ENCODE measurements at regions not wholly inside any gene's neighbourhood (a gene's known extent, or its start where the extent isn't known, plus 50 kb on each side); places are given as distances from the start of the nearest gene placed in this dataset.

- no peak overlapping the region for H4K5ac ChIP-seq (ENCODE audit: insufficient read length, low read depth, low read length)
- no peak overlapping the region for H3K56ac ChIP-seq (replicated peaks; ENCODE audit: insufficient read length, low read depth, low read length)
- no peaks in the 10 kb centered on the region for H3K23me2 ChIP-seq (ENCODE audit: low read depth, low read length)
- H2AK5ac ChIP-seq (ENCODE audit: low read depth, low read length): no peak overlapping the region
- no peak overlapping the region for H3K18ac ChIP-seq (ENCODE audit: extremely low read depth, low read length)
- no peak overlapping the region for H3K4me2 ChIP-seq (ENCODE audit: insufficient read depth in 1 of 2, low read depth in 2 of 2, low read length in 2 of 2)
- 0 out of 2 replicates have a peak overlapping the region, but pooled peaks have one; percentile 24 for H2BK15ac ChIP-seq (ENCODE audit: low read length)
- H2BK20ac ChIP-seq (ENCODE audit: low read length): no peak overlapping the region
- no peaks in the 10 kb centered on the region; a peak in 1 of 4 replicates for H3K9me3 ChIP-seq (ENCODE audit: insufficient read depth in 2 of 2, low read depth in 1 of 2, low read length in 1 of 2)
- no peaks in the 10 kb centered on the region for H4K20me1 ChIP-seq (replicated peaks in 1 of 2; ENCODE audit: control insufficient read depth in 1 of 2, insufficient read depth in 2 of 2, low read length in 2 of 2)
- H3K27me3 ChIP-seq (replicated peaks in 1 of 4; ENCODE audit: control insufficient read depth in 3 of 4, extremely low read depth in 1 of 4, insufficient read depth in 3 of 4, low read length in 3 of 4): no peaks in the 10 kb centered on the region
- H3K14ac ChIP-seq (ENCODE audit: insufficient read length): no peak overlapping the region
- no peak overlapping the region for H3K9ac ChIP-seq (replicated peaks in 1 of 4; ENCODE audit: extremely low read depth in 1 of 4, low read depth in 3 of 4, low read length in 3 of 4)
- ChIA-PET CTCF (ENCODE audit: partially characterized antibody) (interaction anchor here (1.2 kb wide), 2 partner anchors 8 to 12 kb away, joined by 3 to 4 read pairs; no protein-coding TSS in a partner anchor), POLR2A (ENCODE audit: partially characterized antibody) (no interaction called here)
- no peak for DNase-seq (ENCODE audit: low read depth in 1 of 2, low spot score in 2 of 2)
- no peak for FAIRE-seq
- 83% methylated on average over 6 of the region's 6 CpGs; no CpG with 5 or more reads in 1 of the 2 experiments for WGBS, 2 experiments (ENCODE audit: extremely low coverage in 1 of 2, insufficient coverage in 1 of 2, insufficient read length in 1 of 2, insufficient replicate concordance in 2 of 2, low coverage in 1 of 2, low lambda C conversion rate in 2 of 2, missing lambda C conversion rate in 1 of 2)
- no peak overlapping the region for H2AFZ ChIP-seq (ENCODE audit: low read length)
- no peak overlapping the region for H4K91ac ChIP-seq (replicated peaks; ENCODE audit: insufficient read length, low read length)
- no peak overlapping the region for H3K23ac ChIP-seq (ENCODE audit: insufficient read length)
- H4K8ac ChIP-seq (ENCODE audit: extremely low read depth, insufficient read depth, low read length): no peak overlapping the region; the same call in 1 of the 2 replicates
- H3K4me1 ChIP-seq (replicated peaks in 1 of 4; ENCODE audit: control insufficient read depth in 3 of 4, insufficient read depth in 4 of 4, low read length in 3 of 4): no peaks in the 10 kb centered on the region
- no peak overlapping the region for H3K4me3 ChIP-seq (ENCODE audit: extremely low read depth in 1 of 4, insufficient read depth in 2 of 4, low read depth in 3 of 4, low read length in 4 of 4)
- H3K4ac ChIP-seq (replicated peaks; ENCODE audit: insufficient read length, low read depth, low read length): no peak overlapping the region
- no peak overlapping the region for H2BK120ac ChIP-seq (replicated peaks; ENCODE audit: low read depth, low read length)
- H3K79me2 ChIP-seq (ENCODE audit: control insufficient read depth in 1 of 2, insufficient read depth in 2 of 2, low read length in 2 of 2): no peaks in the 10 kb centered on the region
- no peaks in the 10 kb centered on the region for H3K36me3 ChIP-seq (ENCODE audit: control insufficient read depth in 2 of 4, insufficient read depth in 4 of 4, low read length in 3 of 4)
- no peak overlapping the region; the same call in 1 of the 2 replicates for H2BK5ac ChIP-seq (ENCODE audit: low read depth, low read length)
- TF ChIP-seq RFX5 (IDR thresholded peaks at IDR 0.05; ENCODE audit: borderline replicate concordance, low read depth, low read length): no peak
- peak in 1 of 2 experiments; percentile 34; a peak in 2 of 4 replicates for TF ChIP-seq RAD21 (IDR thresholded peaks at IDR 0.05 in 1 of 2, conservative IDR thresholded peaks at IDR 0.05 in 1 of 2; ENCODE audit: low read depth in 2 of 2, low read length in 2 of 2)
- TF ChIP-seq PHF8 (conservative IDR thresholded peaks at IDR 0.05; ENCODE audit: low read depth, low read length): no peak
- TF ChIP-seq, protein P1, sequence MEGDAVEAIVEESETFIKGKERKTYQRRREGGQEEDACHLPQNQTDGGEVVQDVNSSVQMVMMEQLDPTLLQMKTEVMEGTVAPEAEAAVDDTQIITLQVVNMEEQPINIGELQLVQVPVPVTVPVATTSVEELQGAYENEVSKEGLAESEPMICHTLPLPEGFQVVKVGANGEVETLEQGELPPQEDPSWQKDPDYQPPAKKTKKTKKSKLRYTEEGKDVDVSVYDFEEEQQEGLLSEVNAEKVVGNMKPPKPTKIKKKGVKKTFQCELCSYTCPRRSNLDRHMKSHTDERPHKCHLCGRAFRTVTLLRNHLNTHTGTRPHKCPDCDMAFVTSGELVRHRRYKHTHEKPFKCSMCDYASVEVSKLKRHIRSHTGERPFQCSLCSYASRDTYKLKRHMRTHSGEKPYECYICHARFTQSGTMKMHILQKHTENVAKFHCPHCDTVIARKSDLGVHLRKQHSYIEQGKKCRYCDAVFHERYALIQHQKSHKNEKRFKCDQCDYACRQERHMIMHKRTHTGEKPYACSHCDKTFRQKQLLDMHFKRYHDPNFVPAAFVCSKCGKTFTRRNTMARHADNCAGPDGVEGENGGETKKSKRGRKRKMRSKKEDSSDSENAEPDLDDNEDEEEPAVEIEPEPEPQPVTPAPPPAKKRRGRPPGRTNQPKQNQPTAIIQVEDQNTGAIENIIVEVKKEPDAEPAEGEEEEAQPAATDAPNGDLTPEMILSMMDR (IDR thresholded peaks at IDR 0.05; ENCODE audit: control extremely low read depth in 1 of 3, insufficient read depth in 1 of 3, low read depth in 1 of 3, low read length in 3 of 3): peak in 1 of 3 experiments; percentile 5; a peak in 1 of 4 replicates
- TF ChIP-seq, protein P2, sequence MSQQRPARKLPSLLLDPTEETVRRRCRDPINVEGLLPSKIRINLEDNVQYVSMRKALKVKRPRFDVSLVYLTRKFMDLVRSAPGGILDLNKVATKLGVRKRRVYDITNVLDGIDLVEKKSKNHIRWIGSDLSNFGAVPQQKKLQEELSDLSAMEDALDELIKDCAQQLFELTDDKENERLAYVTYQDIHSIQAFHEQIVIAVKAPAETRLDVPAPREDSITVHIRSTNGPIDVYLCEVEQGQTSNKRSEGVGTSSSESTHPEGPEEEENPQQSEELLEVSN (IDR thresholded peaks at IDR 0.05): no peak
- no peak for TF ChIP-seq EZH2 (IDR thresholded peaks at IDR 0.05; ENCODE audit: low read depth, low read length, severe bottlenecking)
- no peak overlapping the region for H3K27ac ChIP-seq (ENCODE audit: low read depth, low read length)
- H2BK12ac ChIP-seq (ENCODE audit: low read depth, low read length): no peak overlapping the region
- H3K79me1 ChIP-seq (ENCODE audit: low read depth, low read length): no peaks in the 10 kb centered on the region
Measured at GRCh38 chr2:188102881-188103280, 188.8 kb upstream of the GULP1 start.

Measured in H1 (cell line).